CD4-positive, alpha-beta T cell (primary cell): ENCODE measurements at regions not wholly inside any gene's neighbourhood (a gene's known extent, or its start where the extent isn't known, plus 50 kb on each side); places are given as distances from the start of the nearest gene placed in this dataset.
"Not testable (repeated sequence)": the region's sequence is repeated elsewhere in the genome, so short reads cannot be mapped to it uniquely, and the experiment has no call there.

ENCODE experiments used
- ATAC-seq: fragments of 200-7000 bp; cut with Tn5 transposase; one replicate; pipeline ENCODE4 v1.10.0; 2022; ENCODE audit warnings: mild to moderate bottlenecking; ENCODE audit not compliant: poor library complexity
- CTCF ChIA-PET: fragments of 350-600 bp; sonication (Branson Sonifier 250); formaldehyde crosslinking; loops from one replicate; lab custom pipeline; 2021; ENCODE audit warnings: antibody characterized with exemption, inconsistent platforms; lab: Charles Lee
- POLR2A ChIA-PET: fragments of 350-600 bp; sonication (Branson Sonifier 250); formaldehyde crosslinking; loops from one replicate; lab custom pipeline; 2021; ENCODE audit warnings: antibody characterized with exemption, inconsistent platforms; lab: Charles Lee
- DNase-seq, 14 experiments: peaks; one replicate each; pipeline ENCODE4 v3.0.0-alpha.2; 2013 to 2020; ENCODE audit warnings: mixed read lengths in 2 of 14
- H3K27ac ChIP-seq, 2 donors: one replicate each; pipeline versions ENCODE4 v1.5.1 to v1.7.0; 2013; ENCODE audit warnings: low read length in 2 of 2, low read depth in 1 of 2, mild to moderate bottlenecking in 1 of 2
- H3K27me3 ChIP-seq, 2 experiments: 1 replicate in 1 of 2; 2 replicates in 1 of 2; pipeline versions ENCODE4 v1.6.1 to v1.7.0; 2013; ENCODE audit warnings: low read length in 2 of 2, control low read depth in 1 of 2, mild to moderate bottlenecking in 1 of 2, moderate library complexity in 1 of 2; ENCODE audit not compliant: insufficient read depth in 2 of 2, control insufficient read depth in 1 of 2
- H3K36me3 ChIP-seq: one replicate; pipeline ENCODE4 v1.6.1; 2013; ENCODE audit warnings: low read length, control low read depth; ENCODE audit not compliant: insufficient read depth
- H3K4me1 ChIP-seq: one replicate; pipeline ENCODE4 v1.6.1; 2013; ENCODE audit warnings: low read length, control low read depth; ENCODE audit not compliant: insufficient read depth
- H3K4me3 ChIP-seq: one replicate; pipeline ENCODE4 v1.5.1; 2013; ENCODE audit warnings: mild to moderate bottlenecking, low read length, moderate library complexity
- H3K9me3 ChIP-seq, 2 experiments: 1 replicate in 1 of 2; 2 replicates in 1 of 2; pipeline versions ENCODE4 v1.6.1 to v1.7.0; 2013; ENCODE audit warnings: low read length in 2 of 2, mild to moderate bottlenecking in 2 of 2, control low read depth in 1 of 2, moderate library complexity in 1 of 2; ENCODE audit not compliant: control insufficient read depth in 1 of 2, insufficient read depth in 1 of 2
- H3K27ac Mint-ChIP-seq: one replicate; pipeline ENCODE4 v1.8.0; 2020; ENCODE audit warnings: mixed read lengths
- H3K27me3 Mint-ChIP-seq: one replicate; pipeline ENCODE4 v1.8.0; 2021; ENCODE audit warnings: mixed read lengths
- H3K36me3 Mint-ChIP-seq: one replicate; pipeline ENCODE4 v1.8.0; 2021; ENCODE audit warnings: low read depth, mixed read lengths
- H3K4me1 Mint-ChIP-seq: one replicate; pipeline ENCODE4 v1.8.0; 2021; ENCODE audit warnings: low read depth, mixed read lengths
- H3K4me3 Mint-ChIP-seq: one replicate; pipeline ENCODE4 v1.8.0; 2020; ENCODE audit warnings: mild to moderate bottlenecking, mixed read lengths
- H3K9me3 Mint-ChIP-seq: one replicate; pipeline ENCODE4 v1.8.0; 2020; ENCODE audit warnings: mixed read lengths
- CTCF ChIP-seq: fragments of 200-600 bp; IDR thresholded peaks from one replicate; pipeline ENCODE4 v1.8.0; 2022; ENCODE audit warnings: antibody characterized with exemption, mild to moderate bottlenecking
- intact Hi-C, 2 experiments: fragments of 100-400 bp; cut with DNase I in 1 of 2; cut with micrococcal nuclease in 1 of 2; formaldehyde crosslinking; loops; one replicate each; pipeline versions ENCODE4 v1.15.1 to v1.9.0; 2023 to 2025; cut with DNase I, micrococcal nuclease

- Histone ChIP-seq H3K36me3 (no peaks in the 10 kb centered on the region), H3K27ac (no peak overlapping the region), H3K4me3 (no peak overlapping the region), H3K27me3 (no peaks in the 10 kb centered on the region), H3K9me3 (peaks cover 0 to 3% of the 10 kb centered on the region in 2 experiments), H3K4me1 (no peaks in the 10 kb centered on the region)
- no peak for TF ChIP-seq CTCF
- intact Hi-C loops = no loop called here
- Mint-ChIP-seq H3K27me3 (no peaks in the 10 kb centered on the region), H3K9me3 (no peaks in the 10 kb centered on the region), H3K4me1 (no peaks in the 10 kb centered on the region), H3K4me3 (no peak overlapping the region), H3K27ac (no peak overlapping the region), H3K36me3 (no peaks in the 10 kb centered on the region)
- DNase-seq (no peak), ATAC-seq (no peak)
- ChIA-PET POLR2A (no interaction called here), CTCF (no interaction called here)
These were observed 64.9 kb upstream of the ZNF337 start for GRCh38 chr20:25761596-25761995.

DNA sequence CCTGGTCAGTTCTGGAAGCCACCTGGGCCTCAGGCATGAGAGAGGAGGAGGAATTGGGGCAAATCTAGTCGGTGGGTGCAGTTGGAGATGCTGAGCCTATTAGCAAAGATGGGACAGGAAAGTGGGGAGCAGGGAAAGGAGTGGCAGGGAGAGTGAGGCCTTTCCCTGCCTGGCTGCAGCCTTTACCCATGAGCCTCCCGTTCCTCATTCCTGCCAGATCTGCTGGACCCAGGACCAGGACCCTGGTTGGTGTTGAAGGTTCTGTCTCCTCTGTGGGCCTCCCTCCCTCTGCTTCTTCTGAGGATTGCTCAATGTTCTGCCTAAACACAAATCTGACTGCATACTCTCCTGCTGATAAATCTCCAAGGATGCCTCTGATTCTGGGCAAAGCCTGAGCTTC lies 64.4 kb upstream of the ZNF337 start:
- CTCF ChIA-PET, H3K9me3 Mint-ChIP-seq, H3K4me3 ChIP-seq, H3K36me3 Mint-ChIP-seq, intact Hi-C loops, H3K4me3 Mint-ChIP-seq, ATAC-seq, DNase-seq, H3K27me3 Mint-ChIP-seq, H3K4me1 Mint-ChIP-seq, H3K27ac ChIP-seq, H3K36me3 ChIP-seq, H3K27ac Mint-ChIP-seq, H3K27me3 ChIP-seq, H3K9me3 ChIP-seq, H3K4me1 ChIP-seq, POLR2A ChIA-PET: not testable (repeated sequence)

DNA sequence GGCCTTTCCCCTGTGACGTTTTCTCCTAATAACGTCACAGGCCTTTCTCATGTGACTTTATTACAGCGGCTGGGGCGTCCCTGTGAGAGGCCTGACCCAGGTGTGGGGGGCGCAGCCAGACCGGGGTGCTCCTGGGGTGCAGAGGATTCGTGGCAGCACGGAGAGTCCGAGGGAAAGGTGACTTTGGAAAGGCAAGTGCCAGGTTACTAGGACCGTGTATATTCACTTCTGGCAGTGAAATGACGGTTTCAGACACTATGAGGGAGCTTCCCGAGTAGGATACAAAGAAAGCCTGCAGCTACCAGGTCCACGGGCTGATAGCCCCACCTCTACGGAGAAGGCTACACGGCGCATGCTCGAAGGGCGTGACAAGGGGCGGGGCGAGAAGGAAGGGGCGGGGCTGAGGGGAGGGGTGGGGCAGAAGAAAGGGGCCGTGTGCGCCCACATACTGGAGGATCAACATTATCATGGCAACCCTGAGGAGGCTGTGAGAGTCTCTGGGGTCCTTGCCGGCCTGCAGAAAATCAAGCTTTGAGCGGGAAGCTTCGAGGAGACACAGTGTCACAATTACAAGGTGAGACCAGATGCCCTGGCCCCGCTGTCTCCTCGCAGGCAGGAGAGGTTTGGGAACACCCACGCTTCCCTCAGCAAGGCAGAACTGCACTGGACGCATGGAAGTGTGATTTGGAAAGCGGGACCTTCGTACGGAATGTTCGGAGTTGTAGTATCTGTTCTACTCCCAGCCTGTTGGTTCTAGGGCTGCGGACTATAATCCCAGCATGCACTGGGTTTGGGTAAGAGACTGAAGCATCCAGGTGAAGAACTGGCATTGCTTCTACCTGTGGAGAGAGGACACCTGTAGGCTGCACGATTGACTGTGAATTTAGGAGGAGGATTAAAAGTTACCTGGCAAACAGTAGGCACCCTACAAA lies 54.4 kb upstream of the ZNF337 start:
- no peaks in the 10 kb centered on the region for H3K9me3 ChIP-seq
- no peaks in the 10 kb centered on the region for H3K27me3 ChIP-seq
- no peak overlapping the region for H3K27ac ChIP-seq
- ChIA-PET CTCF (no interaction called here), POLR2A (no interaction called here)
- peak overlapping the region; percentile 93 for H3K4me3 Mint-ChIP-seq
- peak overlapping the region; percentile 56 for H3K4me3 ChIP-seq
- no peaks in the 10 kb centered on the region for H3K36me3 Mint-ChIP-seq
- H3K9me3 Mint-ChIP-seq = no peaks in the 10 kb centered on the region
- peak; percentile 45 to 80 (median 56) for DNase-seq
- peak; percentile 97 for ATAC-seq
- H3K27me3 Mint-ChIP-seq = no peaks in the 10 kb centered on the region
- intact Hi-C loops = loop anchor here (1.0 to 5.0 kb wide), 4 partner anchors 54 to 364 kb away; partner anchors contain the start of genes ZNF337 (in 2 of the 2) and NINL (in 1 of the 2)
- peaks cover 17% of the 10 kb centered on the region for H3K4me1 ChIP-seq
- peaks cover 15% of the 10 kb centered on the region for H3K4me1 Mint-ChIP-seq
- peak overlapping the region; percentile 82 for H3K27ac Mint-ChIP-seq
- no peak for TF ChIP-seq CTCF
- H3K36me3 ChIP-seq = no peaks in the 10 kb centered on the region
